K562 (cell line): ENCODE measurements at regions not wholly inside any gene's neighbourhood (a gene's known extent, or its start where the extent isn't known, plus 50 kb on each side); places are given as distances from the start of the nearest gene placed in this dataset.

Source experiments
- ATAC-seq: fragments of 200-7000 bp; cut with Tn5 transposase; 3 replicates; pipeline ENCODE4 v1.9.1; 2020; ENCODE audit warnings: moderate library complexity
- BruUV-seq: library from RNA; stranded (reverse); fragments of 400-500 nt; replicated peaks from 2 replicates; lab custom pipeline; 2021; lab: Mats Ljungman, UMichigan
- CTCF ChIA-PET: fragments of 300-600 bp; formaldehyde crosslinking; extraction: SDS; loops from one replicate; lab custom pipeline; 2021; ENCODE audit warnings: low intra/inter-chr PET ratio; lab: Yijun Ruan, JAX
- POLR2A ChIA-PET: fragments of 300-600, 350-650 bp; sonication (Branson Sonifier 250); formaldehyde crosslinking; extraction: SDS; loops from one replicate; lab custom pipeline; 2021; ENCODE audit warnings: antibody characterized with exemption, inconsistent platforms; lab: Yijun Ruan, JAX
- DNase-seq, 4 experiments: peaks; one replicate each; pipeline versions ENCODE4 v3.0.0 to v3.0.0-alpha.2; 2011 to 2018; ENCODE audit warnings: low spot score in 3 of 4, mixed read lengths in 3 of 4; ENCODE audit errors: extremely low read depth in 1 of 4
- FAIRE-seq: peaks from 2 replicates; lab custom pipeline; 2011; peaks lifted over from hg19 to GRCh38; lab: Jason Lieb, UNC
- H2AFZ ChIP-seq: 2 replicates; pipeline ENCODE4 v1.6.0; 2011; ENCODE audit warnings: low read depth, low read length, control low read depth, inconsistent platforms
- H3K27ac ChIP-seq: fragments of 200-600 bp; 3 replicates; pipeline ENCODE4 v1.8.0; 2011; ENCODE audit warnings: low read depth, mild to moderate bottlenecking, control low read depth, inconsistent platforms, low read length, moderate library complexity, mixed read lengths; ENCODE audit errors: extremely low read depth
- H3K27me3 ChIP-seq, 2 experiments: fragments of 300-600 bp in 1 of 2; 2 replicates in 1 of 2; 3 replicates in 1 of 2; pipeline versions ENCODE4 v1.6.0 to v1.8.0; 2011; ENCODE audit warnings: inconsistent platforms in 2 of 2, low read length in 2 of 2, mild to moderate bottlenecking in 1 of 2, mixed read lengths in 1 of 2, moderate library complexity in 1 of 2; ENCODE audit not compliant: control insufficient read depth in 2 of 2, insufficient read depth in 2 of 2
- H3K36me3 ChIP-seq: fragments of 300-600 bp; 3 replicates; pipeline ENCODE4 v1.8.0; 2011; ENCODE audit warnings: mild to moderate bottlenecking, low read length, inconsistent platforms; ENCODE audit not compliant: control insufficient read depth, insufficient read depth
- H3K4me1 ChIP-seq, 2 experiments: fragments of 200-600 bp in 1 of 2; replicated peaks in 1 of 2; 2 replicates in 1 of 2; 3 replicates in 1 of 2; pipeline versions ENCODE4 v1.5.1 to v1.8.0; 2011; ENCODE audit warnings: inconsistent platforms in 2 of 2, low read length in 2 of 2, mild to moderate bottlenecking in 1 of 2, mixed read lengths in 1 of 2, moderate library complexity in 1 of 2; ENCODE audit not compliant: control insufficient read depth in 2 of 2, insufficient read depth in 2 of 2
- H3K4me2 ChIP-seq: 2 replicates; pipeline ENCODE4 v1.6.1; 2011; ENCODE audit warnings: low read length, control low read depth, inconsistent platforms, mixed read lengths; ENCODE audit not compliant: insufficient read depth
- H3K4me3 ChIP-seq: fragments of 200-600 bp; sonication (generic), shearing (Covaris generic); 2 replicates; pipeline ENCODE4 v1.5.1; 2016; ENCODE audit warnings: control low read depth, inconsistent platforms
- H3K79me2 ChIP-seq: fragments of 200-600 bp; 3 replicates; pipeline ENCODE4 v1.8.0; 2011; ENCODE audit warnings: low read length, inconsistent platforms; ENCODE audit not compliant: control insufficient read depth, insufficient read depth
- H3K9ac ChIP-seq, 2 experiments: 2 replicates each; pipeline versions ENCODE4 v1.6.0 to v1.6.1; 2011; ENCODE audit warnings: low read depth in 2 of 2, low read length in 2 of 2, control low read depth in 1 of 2, inconsistent platforms in 1 of 2, mild to moderate bottlenecking in 1 of 2, mixed read lengths in 1 of 2; ENCODE audit not compliant: insufficient read depth in 1 of 2
- H3K9me1 ChIP-seq: one replicate; pipeline ENCODE4 v1.6.0; 2011; ENCODE audit warnings: inconsistent platforms, mild to moderate bottlenecking, low read length, moderate library complexity; ENCODE audit not compliant: control insufficient read depth, insufficient read depth
- H3K9me3 ChIP-seq: replicated peaks from 2 replicates; pipeline ENCODE4 v1.5.1; 2011; ENCODE audit warnings: low read depth, low read length, inconsistent platforms; ENCODE audit not compliant: control insufficient read depth, insufficient read depth
- H4K20me1 ChIP-seq: replicated peaks from 2 replicates; pipeline ENCODE4 v1.6.1; 2011; ENCODE audit warnings: low read length, inconsistent platforms, mixed read lengths; ENCODE audit not compliant: control insufficient read depth, insufficient read depth
- CBX5 ChIP-seq: IDR thresholded peaks from 2 replicates; pipeline ENCODE4 v1.6.1; 2014; ENCODE audit warnings: low read depth, borderline replicate concordance
- ELF2 ChIP-seq: fragments of 250-450 bp; sonication (Bioruptor Pico); IDR thresholded peaks from 2 replicates; pipeline ENCODE4 v1.5.0; 2021; ENCODE audit warnings: mild to moderate bottlenecking
- EP400 ChIP-seq: fragments of 450-650 bp; IDR thresholded peaks from 2 replicates; pipeline ENCODE4 v1.6.1; 2017; ENCODE audit warnings: antibody characterized with exemption, mild to moderate bottlenecking, moderate library complexity
- NCOA2 ChIP-seq, 2 experiments: fragments of 450-650 bp; IDR thresholded peaks; 2 replicates each; pipeline ENCODE4 v1.6.1; 2018; ENCODE audit warnings: mild to moderate bottlenecking in 2 of 2, moderate library complexity in 1 of 2; ENCODE audit not compliant: partially characterized antibody in 2 of 2
- NKRF ChIP-seq: fragments of 450-650 bp; IDR thresholded peaks from 2 replicates; pipeline ENCODE4 v1.6.1; 2016; ENCODE audit warnings: borderline replicate concordance
- RBFOX2 ChIP-seq: fragments of 200-400 bp; formaldehyde crosslinking; IDR thresholded peaks from 2 replicates; pipeline ENCODE4 v1.6.1; 2017; ENCODE audit warnings: low read depth, mild to moderate bottlenecking, low read length, moderate library complexity
- WGBS: fragments of 100-300 bp; shearing (Covaris generic); methylation state at CpG from one replicate; pipeline ENCODE4 v1.1.6; 2016; ENCODE audit warnings: low coverage, mixed read lengths; ENCODE audit not compliant: insufficient coverage; ENCODE audit errors: missing lambda C conversion rate; 5-methylcytosine and 5-hydroxymethylcytosine counted together
- in situ Hi-C: fragments of 300-500 bp; cut with MboI; formaldehyde crosslinking; loops from 4 replicates; pipeline ENCODE4 v1.15.0; 2018; ENCODE audit warnings: inconsistent platforms, mixed read lengths
- intact Hi-C: fragments of 100-400 bp; cut with micrococcal nuclease; formaldehyde crosslinking; loops from 2 replicates; pipeline ENCODE4 v1.14.2; 2022

GRCh38 chrX:26664919-26665318 is 448.9 kb downstream of the MAGEB5 start:
- intact Hi-C loops (no loop called here), in situ Hi-C loops (loop anchor here (25.0 kb wide), 1 partner anchor 522 kb away; no protein-coding TSS in a partner anchor)
- Histone ChIP-seq H3K27ac (no peak overlapping the region), H3K9me1 (no peaks in the 10 kb centered on the region), H3K9me3 (no peaks in the 10 kb centered on the region), H3K27me3 (no peaks in the 10 kb centered on the region), H3K9ac (no peak overlapping the region), H3K79me2 (no peaks in the 10 kb centered on the region), H2AFZ (no peak overlapping the region), H4K20me1 (no peaks in the 10 kb centered on the region), H3K4me2 (no peak overlapping the region), H3K36me3 (no peaks in the 10 kb centered on the region), H3K4me1 (no peaks in the 10 kb centered on the region)
- DNase-seq (no peak), ATAC-seq (no peak)
- BruUV-seq: no TSS peak
- 0% methylated on average over 3 of the region's 3 CpGs for WGBS
- CTCF ChIA-PET: no interaction called here
- POLR2A ChIA-PET: no interaction called here
- no peak for TF ChIP-seq EP400
- TF ChIP-seq RBFOX2: no peak
- TF ChIP-seq, all 486 proteins: peak for 0
- no peak overlapping the region for H3K4me3 ChIP-seq
- FAIRE-seq: no peak

DNA sequence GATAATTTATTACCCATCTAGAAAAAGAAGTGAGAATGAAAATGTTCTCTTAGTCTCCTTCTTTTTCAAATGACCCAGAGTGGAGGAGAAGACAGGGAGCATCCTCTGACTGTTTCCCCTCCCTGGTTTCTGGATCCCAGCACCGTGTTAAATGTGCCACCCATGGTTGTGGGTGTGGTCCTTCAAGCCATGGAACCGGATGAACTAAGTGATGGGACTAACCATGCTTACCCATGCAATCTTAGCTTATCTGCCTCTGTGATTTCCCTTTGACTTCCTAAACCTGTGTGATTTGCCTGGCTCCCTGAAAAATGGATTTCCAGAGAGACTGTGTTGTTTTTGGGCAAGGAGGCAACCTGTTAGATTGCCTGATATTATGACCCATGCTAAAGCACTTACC is 437.1 kb downstream of the MAGEB5 start:
- Histone ChIP-seq H3K4me3 (no peak overlapping the region), H3K27me3 (no peaks in the 10 kb centered on the region), H3K36me3 (no peaks in the 10 kb centered on the region), H3K27ac (no peak overlapping the region), H3K9me1 (no peaks in the 10 kb centered on the region), H3K9ac (no peak overlapping the region), H3K79me2 (no peaks in the 10 kb centered on the region), H3K9me3 (no peaks in the 10 kb centered on the region), H3K4me1 (no peaks in the 10 kb centered on the region), H3K4me2 (no peak overlapping the region), H2AFZ (no peak overlapping the region), H4K20me1 (no peaks in the 10 kb centered on the region)
- intact Hi-C loops (loop anchor here (5.0 kb wide), 1 partner anchor 534 kb away; no protein-coding TSS in a partner anchor), in situ Hi-C loops (loop anchor here (25.0 kb wide), 1 partner anchor 534 kb away; no protein-coding TSS in a partner anchor)
- ATAC-seq (no peak), FAIRE-seq (no peak), DNase-seq (no peak)
- TF ChIP-seq ELF2 (no peak), CBX5 (0 out of 2 replicates have a peak, but pooled peaks have one; percentile 63), NCOA2 (IDR thresholded peaks at IDR 0.05; ENCODE audit: partially characterized antibody in 2 of 2) (no peak), NKRF (no peak)
- BruUV-seq: no TSS peak
- POLR2A ChIA-PET: no interaction called here
- 0% methylated on average over 2 of the region's 2 CpGs for WGBS
- CTCF ChIA-PET: no interaction called here
